GM12874 (cell line): ENCODE measurements at regions not wholly inside any gene's neighbourhood (a gene's known extent, or its start where the extent isn't known, plus 50 kb on each side); places are given as distances from the start of the nearest gene placed in this dataset.

Experiments used
- CTCF ChIP-seq: IDR thresholded peaks from 2 replicates; pipeline ENCODE4 v1.5.1; 2011; ENCODE audit warnings: low read depth, mild to moderate bottlenecking, control low read depth, low read length, moderate library complexity; ENCODE audit not compliant: insufficient read depth

DNA sequence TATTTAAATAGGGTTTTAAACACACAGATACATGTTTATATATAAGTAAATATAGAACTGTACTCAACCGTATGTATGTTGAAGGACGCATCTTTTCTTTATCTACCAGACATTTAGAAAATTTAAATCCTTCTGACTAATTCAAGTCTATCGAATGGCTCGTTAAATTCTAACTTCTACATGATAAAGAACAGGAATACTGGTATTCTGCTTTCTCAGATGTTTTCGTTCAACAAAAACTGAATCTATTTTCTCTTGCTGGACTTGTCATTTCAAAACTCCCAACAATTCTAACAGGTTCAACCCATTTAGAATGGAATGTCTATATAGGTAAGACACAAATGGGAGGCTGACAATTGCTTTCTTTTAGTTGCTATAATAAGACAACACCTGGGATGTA, 978.3 kb upstream of the ADGRL3 start:
- TF ChIP-seq CTCF, result no peak

GRCh38 chr4:60223208-60223923, 976.8 kb upstream of the ADGRL3 start:
- TF ChIP-seq CTCF, result no peak

GRCh38 chr4:60241866-60242265, 958.3 kb upstream of the ADGRL3 start:
- no peak for TF ChIP-seq CTCF

GRCh38 chr4:60249784-60250183, 950.3 kb upstream of the ADGRL3 start:
- no peak for TF ChIP-seq CTCF

- no peak for TF ChIP-seq CTCF
These were observed 949.5 kb upstream of the ADGRL3 start for GRCh38 chr4:60250657-60251056.

DNA sequence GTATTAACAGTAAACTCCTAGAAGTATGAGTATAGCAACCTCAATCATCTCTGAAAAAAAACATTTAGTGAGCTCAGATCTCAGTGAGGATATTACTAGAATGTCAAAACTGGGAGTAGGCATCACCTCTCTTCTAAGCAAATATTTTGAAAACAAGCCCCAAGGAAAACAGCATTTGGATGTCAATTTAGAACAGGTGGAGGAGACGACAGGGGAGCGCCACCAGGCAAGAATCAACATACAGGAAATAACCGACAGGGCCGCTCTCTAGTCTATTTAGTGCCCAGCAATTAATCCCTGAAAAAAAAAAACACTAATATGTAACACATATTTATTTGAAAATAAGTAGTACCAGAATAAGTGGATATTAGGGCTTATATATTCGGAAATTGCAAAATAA, 940.3 kb upstream of the ADGRL3 start:
- no peak for TF ChIP-seq CTCF

DNA sequence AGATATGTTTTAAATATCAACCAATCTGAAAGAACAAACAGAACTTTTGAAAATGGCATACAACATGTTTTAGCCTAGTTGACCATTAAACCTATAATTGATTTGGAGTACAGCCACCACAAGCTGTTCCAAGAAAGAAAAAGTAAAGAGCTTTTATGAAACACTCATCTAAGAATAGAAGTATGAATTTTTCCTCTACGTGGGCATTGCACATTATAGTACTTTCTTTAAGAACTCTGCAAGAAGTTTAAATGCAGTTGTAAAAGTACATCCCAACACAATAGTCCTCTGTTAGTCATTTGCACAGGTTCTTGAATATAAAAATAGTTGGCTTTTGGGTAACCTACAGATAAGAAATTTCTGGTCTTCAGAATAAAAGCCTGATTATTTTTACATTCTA, 933.6 kb upstream of the ADGRL3 start:
- TF ChIP-seq CTCF, result no peak
